Nucleus accumbens (tissue), 56 donors: ENCODE measurements at regions not wholly inside any gene's neighbourhood (a gene's known extent, or its start where the extent isn't known, plus 50 kb on each side); places are given as distances from the start of the nearest gene placed in this dataset.
"Not testable (repeated sequence)": the region's sequence is repeated elsewhere in the genome, so short reads cannot be mapped to it uniquely, and the experiment has no call there.

Experiments
- DNase-seq, 56 donors: peaks; one replicate each; lab custom pipeline; 2025; lab: John Stamatoyannopoulos, UW

DNA sequence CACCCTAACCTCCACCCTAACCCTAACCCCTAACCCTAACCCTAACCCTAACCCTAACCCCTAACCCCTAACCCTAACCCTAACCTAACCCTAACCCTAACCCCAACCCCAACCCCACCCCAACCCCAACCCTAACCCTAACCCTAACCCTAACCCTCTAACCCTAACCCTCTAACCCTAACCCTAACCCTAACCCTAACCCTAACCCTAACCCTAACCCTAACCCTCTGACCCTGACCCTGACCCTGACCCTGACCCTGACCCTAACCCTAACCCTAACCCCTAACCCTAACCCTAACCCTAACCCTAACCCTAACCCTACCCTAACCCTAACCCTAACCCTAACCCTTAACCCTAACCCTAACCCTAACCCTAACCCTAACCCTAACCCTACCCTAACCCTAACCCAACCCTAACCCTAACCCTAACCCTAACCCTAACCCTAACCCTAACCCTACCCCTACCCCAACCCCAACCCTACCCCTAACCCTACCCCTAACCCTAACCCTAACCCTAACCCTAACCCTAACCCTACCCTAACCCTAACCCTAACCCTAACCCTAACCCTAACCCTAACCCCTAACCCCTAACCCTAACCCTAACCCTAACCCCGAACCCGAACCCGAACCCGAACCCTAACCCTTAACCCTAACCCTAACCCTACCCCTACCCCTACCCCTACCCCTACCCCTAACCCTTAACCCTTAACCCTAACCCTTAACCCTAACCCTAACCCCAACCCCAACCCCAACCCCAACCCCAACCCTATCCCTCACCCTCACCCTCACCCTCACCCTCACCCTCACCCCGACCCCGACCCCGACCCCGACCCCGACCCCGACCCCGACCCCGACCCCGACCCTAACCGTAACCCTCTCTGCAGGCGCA is 186.2 kb upstream of the CHL1 start:
- not testable (repeated sequence) for DNase-seq

DNA sequence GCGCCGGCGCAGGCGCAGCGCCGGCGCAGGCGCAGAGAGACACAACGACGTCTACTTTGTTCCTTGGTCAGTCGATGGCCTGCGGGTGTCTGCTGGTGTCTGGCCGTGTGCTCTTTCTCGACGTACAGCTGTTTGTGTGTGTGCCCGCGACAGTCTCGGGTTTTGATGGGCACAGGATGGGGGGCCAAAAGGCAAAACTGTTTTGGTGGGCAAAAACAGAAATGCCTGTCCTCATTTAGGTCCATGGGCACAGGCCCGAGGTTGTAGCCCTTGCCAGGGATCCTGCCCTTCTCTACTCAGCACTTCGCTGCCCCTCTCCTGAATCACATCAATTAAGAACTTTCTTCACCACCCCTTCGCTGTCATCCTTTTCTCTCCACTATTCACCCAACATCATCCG is 184.8 kb upstream of the CHL1 start:
- DNase-seq: peak in 7 of 56 donors; percentile 0 to 14 (median 2)

DNA sequence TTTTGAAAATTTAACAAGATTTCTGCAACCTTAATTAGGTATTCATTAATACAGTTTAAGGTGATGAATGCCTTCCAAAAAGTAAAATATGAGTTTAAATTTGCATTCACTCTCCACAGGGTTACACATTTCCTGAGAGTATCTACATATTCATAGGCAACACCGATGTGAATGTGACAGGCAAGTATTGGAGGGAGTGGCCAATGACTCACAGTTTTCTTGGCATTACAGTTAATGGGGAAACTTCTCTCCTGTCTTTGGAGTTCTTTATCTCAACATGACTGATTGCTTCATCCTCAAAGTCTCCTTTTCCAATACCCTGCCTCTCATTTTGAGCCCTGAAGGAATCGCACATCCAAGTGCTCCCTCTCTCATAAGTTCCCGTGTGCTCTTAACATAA is 181.9 kb upstream of the CHL1 start:
- DNase-seq: no peak

DNA sequence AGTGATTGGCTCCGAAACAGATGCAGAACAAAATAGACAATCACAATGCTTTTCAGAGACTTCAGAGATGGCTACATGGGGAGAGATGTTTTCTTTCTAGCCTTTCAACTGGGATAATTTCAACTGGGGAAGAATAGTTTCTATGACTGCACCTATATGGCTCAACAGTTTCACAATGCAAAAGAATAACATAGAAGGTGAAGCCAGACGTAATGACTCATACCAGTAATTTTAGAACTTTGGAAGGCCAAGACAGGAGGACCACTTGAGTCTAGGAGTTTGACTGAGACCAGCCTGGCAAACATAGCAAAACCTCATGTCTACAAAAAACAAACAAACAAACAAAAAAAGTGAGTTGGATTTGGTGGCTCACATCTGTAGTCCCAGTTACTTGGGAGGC is 180.2 kb upstream of the CHL1 start:
- DNase-seq: no peak

DNA sequence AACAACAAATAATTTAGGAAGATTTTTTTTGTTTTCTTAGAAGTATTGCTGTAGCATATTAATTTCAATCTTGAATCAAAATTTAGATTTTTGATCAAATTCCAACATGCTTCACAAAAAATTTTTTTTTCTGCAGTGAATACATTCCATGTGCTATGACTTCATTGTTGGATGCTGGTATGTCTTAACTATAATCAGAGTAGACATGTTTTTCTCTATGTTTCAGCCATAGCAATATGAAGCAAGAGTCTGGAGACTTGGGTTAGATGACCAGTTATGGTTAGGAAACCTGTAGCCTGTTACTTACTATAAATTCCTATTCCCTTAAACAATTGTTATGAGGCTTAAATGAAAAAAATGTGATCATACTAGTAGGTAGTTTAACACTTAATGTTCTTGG is 176.1 kb upstream of the CHL1 start:
- no peak for DNase-seq

DNA sequence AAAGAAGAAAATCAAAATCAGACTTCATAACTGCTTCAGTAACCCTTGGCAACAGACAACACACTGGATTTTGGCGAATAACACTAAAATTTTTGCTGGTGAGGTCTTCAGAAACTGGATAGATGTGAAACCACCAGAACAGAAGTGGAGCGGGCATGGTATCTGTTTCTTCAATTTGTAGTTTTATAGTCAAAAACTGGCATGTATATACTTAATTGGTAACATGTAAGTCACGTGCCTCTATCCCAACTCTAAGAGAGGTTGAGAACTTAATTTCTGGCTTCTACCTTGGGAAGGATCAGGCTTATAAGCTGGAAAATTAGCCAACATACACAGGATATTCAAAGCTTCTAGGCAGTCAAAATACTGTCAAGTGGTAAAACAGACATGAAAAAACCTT is 172.6 kb upstream of the CHL1 start:
- no peak for DNase-seq

DNA sequence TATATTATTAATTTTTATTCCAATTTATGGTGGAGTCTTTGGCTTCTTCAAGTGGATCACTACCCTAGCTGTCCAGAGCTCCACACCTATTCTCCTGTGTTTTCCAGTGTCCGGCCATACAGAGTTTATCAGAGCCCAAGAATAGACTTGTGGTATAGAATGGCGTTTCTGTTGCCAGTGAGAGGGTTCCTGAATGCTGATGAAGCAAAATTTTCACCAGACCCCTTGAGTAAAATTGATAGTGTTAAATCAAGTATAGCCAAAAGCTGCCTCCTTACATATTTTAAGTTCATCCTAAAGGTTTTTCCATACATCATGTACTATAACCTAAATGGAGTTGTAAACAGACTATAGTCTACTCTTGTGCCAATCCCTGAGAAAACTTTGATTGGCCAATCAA is 171.5 kb upstream of the CHL1 start:
- no peak for DNase-seq

DNA sequence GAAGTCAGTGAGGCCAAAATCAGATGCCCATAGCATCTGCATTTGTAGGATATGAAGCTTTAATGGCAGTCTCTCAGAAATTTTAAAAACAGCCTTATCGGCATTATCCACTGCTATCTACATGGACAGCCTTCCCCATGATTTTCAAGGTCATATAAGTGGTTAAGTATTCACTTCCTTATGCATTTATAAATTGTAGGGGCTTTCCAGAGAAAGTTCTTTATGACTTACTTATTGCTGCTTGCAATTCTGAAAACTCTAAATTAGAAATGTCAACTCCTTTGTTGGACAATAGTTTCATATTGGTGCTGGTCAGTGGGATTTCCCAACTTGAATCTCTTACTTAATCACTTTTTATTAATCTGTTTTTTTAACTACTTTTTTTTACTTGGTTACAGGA is 160.6 kb upstream of the CHL1 start:
- DNase-seq: not testable (repeated sequence)

DNA sequence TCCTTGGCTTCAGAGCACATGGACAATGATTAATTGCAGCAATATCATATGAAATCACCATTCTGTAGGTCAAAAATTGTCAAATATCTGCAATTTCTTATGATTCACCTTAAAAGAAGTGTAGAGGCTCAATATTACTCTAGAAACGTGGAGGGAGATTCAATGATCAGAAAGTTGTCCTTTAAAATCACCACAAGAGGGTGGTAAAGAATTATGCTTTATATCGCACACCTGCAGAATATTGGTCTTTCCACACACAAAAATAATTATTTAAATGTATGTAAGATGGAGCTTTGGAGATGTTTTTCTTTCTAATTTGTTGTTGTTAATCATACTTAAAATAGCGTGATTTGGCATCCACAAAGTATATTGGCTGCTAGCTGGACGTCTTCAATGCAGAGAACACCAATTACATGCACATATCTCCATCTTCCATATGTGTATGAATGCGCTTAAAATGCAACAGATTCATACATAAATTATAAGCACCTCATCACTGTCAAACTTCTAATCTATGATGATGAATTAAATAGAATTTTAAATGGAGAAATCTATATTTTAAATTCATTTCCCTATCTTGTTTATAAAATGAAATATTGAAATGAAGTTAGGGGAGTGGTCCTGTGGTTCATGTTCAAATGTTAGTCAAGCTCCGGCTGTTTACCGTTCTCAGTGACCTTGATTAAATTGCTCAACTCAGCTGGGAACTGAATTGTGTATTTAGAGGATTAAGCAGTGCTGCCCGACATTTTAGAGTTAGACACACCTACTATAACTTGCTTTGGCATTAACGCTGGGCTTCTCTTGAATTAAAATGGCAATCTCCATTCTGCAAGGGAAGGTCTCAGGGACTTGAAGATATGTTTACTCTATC is 153.5 kb upstream of the CHL1 start:
- not testable (repeated sequence) for DNase-seq

DNA sequence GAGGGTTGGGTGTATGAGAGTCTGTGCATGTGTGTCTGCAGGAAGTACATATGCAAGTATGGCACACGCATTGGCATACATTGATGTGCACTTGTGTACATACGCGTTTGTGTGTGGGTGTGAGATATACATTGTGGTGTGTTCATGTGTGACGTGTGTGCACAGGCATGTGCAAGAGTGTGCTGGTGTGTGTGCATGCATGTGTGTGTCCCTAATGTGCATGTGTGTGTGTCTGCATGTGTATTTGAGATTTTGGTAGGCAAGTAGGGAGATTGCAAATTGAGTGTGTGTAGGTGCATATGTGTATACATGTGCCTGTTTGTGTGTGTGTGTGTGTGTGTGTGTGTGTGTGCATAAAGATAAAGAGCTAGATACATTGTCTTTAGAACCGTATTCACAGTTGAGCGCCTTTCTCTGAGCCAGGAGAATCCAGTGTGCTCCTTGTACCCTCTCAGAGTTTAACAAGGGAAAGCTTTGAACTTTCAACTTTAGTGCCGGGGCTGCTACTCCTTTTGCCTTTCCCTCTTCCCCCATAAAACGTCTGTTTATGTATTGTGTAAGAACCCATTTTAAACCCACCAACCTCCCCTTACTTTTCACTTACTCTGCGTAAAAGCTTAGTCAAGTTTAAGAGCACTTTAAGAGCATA is 152.4 kb upstream of the CHL1 start:
- DNase-seq: no peak

DNA sequence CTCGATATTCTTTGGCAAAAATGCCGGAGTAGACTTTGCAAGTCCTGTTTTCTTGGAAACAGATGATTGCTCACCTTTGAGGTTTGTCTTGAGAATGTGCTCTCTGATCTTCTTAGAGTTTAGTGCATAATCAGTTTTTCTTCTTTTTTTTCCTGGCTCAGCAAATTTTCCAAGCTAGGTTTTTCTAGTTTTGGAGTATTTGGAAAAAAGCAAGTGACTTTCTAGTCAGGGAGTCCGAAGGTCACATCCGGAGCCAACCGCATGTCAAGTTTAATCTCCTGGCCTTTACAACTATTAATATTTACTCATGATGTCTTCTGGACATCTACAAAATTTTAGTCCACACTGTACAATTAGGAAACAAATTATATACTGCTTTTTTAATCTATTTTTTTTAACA is 151.6 kb upstream of the CHL1 start:
- DNase-seq: not testable (repeated sequence)

DNA sequence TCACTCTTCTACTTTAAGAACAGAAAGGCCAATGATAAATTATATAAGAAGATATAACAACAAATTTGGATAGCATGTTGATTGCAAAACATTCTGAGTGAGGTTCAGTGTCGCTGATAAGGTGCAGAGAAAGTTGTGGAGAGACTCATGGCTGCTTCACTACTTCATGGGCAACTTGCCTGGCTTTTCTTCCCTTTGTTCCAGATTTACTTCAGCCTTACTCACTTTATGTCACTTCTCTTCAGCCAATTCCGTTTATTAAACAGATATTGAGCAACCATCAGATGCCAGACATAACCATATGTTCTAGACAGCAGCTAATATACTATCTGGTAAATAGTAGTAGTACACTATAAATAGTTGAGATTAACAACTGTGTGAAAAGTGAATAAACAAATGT is 150.0 kb upstream of the CHL1 start:
- DNase-seq: no peak

DNA sequence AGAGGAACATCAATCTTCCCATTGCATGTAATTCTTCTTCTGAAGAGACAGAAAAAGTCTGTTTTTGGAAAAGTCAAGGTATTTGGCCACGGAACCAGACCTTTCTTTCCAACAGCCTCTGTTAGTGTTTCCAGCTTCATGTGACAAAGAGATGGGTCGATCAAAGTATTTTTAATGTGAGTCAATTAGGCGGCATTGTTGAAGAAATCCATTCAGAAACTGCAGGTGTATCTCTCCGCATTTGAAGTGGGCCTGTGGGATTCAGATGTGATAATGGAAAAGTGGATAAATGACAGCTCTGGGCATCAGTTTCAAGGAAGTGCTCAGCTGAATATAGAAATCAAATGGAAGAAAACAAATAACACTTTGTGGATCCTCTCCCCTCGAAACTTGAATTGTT is 143.1 kb upstream of the CHL1 start:
- DNase-seq: not testable (repeated sequence)

DNA sequence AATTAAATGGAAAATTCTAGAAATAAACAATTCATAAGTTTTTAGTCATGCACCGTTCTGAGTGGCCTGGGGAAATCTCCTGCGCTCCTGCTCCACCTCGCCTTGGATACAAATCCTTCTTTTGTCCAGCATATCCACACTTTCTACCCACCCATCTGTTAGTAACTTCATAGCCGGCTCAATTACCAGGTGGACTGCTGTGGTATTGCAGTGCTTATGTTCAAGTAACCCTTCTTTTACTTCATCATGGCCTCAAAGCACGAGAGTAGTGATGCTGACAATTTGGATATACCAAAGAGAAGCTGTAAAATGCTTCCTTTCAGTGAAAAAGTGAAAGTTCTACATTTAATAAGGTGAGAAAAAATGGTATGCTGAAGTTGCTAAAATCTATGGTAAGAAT is 142.3 kb upstream of the CHL1 start:
- no peak for DNase-seq

DNA sequence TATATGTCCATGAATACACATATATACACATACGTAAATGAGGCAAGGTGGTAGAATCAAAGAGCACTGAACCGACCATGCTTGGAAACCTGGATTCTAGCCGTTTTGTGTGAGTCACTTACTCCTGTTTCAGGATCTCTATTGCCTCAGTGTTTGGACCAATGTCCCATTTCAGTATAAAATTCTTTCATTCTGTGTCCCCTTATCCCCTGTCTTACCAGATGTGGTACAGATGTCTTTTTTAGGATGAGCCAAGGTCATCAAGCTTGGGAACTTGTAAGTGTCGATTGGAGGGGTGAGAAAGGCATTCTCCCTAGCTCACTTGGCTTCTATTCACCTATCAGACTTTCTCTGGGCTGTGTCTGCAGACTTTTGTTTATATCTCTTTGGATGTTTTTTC is 139.9 kb upstream of the CHL1 start:
- DNase-seq: no peak

DNA sequence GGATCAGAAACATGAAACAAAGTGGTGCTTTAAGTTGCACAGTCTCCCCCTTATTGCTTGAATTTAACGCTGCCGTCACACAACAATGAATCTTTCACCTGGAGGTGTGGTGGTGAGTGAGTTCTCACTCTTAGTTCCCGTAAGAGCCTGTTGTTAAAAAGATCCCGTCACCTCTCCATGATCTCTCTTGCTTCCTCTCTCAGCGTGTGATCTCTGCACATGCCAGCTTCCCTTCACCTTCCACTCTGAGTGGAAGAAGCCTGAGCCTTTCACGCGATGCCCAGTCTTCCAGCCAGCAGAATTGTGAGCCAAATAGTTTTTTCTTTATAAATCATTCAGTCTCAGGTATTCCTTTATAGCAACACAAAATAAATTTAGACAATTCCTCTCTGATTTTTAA is 136.7 kb upstream of the CHL1 start:
- no peak for DNase-seq

DNA sequence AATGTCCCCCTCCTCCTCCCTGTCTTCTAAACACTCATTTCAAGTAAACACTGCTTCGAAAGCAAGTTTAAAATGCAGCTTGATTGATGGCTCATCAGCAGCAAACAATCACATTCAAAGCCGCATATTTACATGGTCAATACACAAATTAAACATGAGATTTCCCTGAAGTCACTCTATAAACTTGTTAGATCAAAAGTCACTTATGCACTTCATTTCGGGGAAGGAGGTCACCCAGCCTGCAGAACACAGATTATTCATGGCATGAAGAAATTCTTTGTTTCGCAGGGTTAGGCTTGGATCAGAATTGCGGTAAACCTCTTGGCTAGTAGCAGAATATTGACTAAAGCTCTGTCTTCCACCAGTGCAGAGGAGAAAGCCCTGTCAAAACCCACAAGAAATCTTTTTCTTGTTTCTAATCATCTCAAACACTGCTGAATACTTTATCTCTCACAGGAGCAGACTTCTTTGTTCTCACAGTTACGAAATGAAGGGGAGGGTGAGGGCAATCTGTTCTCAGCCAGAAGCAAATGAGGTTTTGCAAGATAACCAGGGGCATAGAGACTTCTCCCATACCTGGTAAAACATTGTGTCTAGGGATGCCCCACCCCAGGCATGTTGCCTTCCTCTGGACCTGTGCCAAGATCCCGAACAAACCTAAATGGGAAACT is 133.3 kb upstream of the CHL1 start:
- DNase-seq: peak in 5 of 56 donors; percentile 2 to 10 (median 6)

DNA sequence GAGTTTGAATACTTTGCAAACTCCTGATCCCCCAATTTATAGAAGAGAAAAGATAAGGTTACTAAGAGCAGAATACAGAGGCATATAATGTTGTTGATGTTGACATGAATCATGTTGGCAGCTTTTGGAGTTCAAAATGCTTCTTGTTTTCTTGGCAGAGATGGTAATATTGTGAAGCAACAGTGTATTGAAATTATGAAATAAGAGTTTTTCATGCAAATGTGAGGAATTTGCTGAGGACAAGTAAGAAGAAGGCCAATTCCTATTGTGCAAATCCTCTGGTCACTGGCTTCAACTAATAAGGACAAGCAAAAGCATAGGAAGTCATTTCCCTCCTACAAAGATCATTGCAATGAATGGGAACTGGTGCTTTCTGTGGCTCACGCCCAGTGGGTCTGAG is 126.9 kb upstream of the CHL1 start:
- no peak for DNase-seq

DNA sequence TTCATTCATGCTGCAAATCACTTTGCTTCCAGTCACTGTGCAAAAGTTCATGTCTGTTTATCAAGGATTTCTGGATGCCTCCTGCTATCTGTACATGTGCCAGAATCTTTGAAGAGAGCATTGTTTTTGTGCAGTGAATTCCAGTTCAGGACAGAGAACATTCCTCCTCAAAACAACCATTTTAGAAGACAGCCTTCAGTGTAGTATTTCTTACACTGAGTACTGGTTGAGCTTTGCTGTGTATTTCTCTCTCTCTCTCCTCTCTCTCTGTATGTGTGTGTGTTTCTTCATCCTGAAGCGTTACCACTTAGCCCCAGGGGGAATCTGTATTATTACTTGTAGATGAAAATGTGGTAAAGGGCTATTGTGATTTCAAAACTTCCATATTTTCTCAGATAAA is 123.8 kb upstream of the CHL1 start:
- peak in 1 of 56 donors; percentile 26 for DNase-seq

DNA sequence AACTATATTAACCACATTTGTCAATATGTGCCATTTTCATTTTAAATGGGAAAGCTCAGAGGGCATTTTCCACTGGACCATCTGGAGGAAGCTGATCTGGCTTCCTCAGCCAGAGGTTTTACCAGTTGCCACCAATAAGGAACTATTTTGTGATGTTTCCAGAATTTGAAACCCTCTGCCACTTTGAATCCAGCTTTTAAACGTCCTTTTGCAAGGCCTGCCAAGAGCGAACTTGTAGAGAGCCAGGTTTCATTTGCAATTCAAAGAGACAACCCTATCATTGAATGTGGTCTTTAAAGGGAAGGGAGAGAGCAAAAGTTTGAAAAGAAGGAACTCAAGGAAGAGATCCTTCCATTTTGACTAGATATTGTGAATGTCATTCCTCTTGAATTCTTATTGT is 123.3 kb upstream of the CHL1 start:
- peak in 7 of 56 donors; percentile 2 to 34 (median 14) for DNase-seq
